ENCODE measurements at regions not wholly inside any gene's neighbourhood (a gene's known extent, or its start where the extent isn't known, plus 50 kb on each side); places are given as distances from the start of the nearest gene placed in this dataset.
A peak's percentile ranks its signal among the peaks of the same experiment; 100 is the strongest.

GRCh38 chr6:56005426-56005825 lies 130.0 kb upstream of the BMP5 start:
- no peak for DNase-seq

DNA sequence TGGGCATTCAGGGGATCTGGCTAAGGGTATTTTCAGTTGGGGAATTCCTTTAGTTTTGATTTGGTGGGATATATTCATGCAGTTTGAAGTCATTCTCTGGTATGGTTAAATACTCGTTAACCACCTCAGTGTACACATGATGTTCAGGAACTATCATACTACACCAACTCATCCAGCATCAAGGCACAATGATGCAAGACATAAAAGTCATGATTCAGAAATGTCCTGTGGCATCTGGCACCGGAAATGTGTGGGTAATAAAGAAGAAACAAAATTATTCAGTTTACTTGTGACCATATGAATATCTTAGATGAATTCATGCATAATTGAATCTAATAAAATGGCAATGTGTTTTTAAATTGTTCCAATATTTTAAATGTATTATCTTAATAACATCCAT lies 129.0 kb upstream of the BMP5 start:
- no peak for DNase-seq

DNA sequence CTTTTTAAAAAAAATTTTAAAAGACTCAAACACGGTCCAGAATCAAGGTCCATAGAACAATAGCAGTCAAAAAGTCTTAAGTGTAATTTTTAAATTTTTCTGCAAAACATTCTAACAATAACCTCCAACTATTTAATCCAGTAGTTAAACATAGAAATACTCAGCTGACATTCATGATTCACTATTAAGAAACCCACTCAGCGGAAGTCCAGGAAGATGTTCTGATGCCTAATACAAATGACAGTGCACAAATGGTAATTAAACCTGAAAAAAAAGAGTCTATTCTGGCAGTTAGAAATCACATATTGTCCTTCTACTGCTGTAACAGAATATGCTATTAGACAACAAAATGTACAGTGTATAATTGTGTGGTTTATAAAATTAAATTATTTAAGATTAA lies 128.2 kb upstream of the BMP5 start:
- no peak for DNase-seq

- no peak for DNase-seq
These were observed 126.9 kb upstream of the BMP5 start for GRCh38 chr6:56002336-56002735.

- DNase-seq: no peak
These were observed 123.2 kb upstream of the BMP5 start for GRCh38 chr6:55998576-55998975.

DNA sequence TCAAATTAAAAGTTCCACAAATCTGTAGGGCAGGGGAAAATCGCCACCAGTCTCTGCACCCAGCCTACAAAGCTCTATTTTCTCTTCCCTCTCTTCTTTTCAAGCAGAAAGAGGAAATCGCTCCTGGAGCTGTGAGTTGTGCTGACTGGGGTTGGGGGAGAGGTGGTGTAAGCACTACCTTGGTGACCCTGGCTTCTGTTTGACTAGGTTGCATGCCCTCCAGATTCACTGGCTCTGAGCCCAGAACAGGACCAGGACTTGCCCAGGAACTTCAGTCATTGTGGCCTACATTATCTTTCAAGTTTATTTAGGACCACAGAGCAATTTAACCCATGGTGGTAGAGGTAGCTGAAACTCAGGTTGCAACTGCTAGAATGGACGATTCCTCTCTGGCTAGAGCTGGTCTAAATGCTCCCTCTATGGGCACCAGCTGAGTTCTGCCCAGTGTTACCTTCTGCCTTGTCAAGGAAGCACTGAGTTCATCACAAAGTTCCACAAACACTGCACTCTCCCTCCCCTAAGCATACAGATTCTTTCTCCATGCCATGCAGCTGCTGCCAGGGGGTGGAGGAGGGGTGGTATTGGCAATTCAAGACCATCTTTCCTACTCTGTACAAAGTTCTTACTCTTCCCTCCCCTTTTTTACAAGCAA lies 122.0 kb upstream of the BMP5 start:
- no peak for DNase-seq

DNA sequence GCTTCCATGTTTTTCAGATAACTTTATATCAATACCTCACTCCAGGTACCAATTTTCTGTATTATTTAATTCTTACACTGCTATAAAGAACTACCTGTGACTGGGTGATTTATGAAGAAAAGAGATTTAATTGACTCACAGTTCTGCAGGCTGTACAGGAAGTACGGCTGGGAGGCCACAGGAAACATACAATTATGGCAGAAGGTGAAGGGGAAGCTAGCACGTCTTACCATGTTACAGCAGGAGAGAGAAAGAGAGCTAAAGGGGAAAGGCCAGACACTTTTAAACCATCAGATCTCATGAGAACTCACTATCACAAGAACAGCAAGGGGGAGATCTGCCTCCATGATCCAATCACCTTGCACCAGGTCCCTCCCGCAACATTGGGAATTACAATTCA lies 119.1 kb upstream of the BMP5 start:
- DNase-seq: no peak

- no peak for DNase-seq
These were observed 118.0 kb upstream of the BMP5 start for GRCh38 chr6:55993418-55993817.

DNA sequence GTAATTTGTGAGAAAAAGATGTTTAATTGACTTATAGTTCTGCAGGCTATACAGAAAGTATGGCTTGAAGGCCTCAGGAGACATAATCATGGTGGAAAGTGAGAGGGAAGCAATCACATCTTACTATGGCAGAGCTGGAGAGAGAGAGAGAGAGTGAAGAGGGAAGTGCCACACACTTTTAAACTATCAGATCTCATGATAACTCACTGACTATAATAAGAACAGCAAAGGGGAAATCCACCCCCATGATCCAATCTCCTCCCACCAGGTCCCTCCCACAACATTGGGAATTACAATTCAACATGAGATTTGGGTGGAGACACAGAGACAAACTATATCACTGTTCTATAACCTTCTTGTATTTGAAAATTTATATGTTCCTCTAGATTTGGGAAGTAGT lies 117.2 kb upstream of the BMP5 start:
- DNase-seq: no peak

- DNase-seq: no peak
These were observed 109.9 kb upstream of the BMP5 start for GRCh38 chr6:55985309-55985708.

DNA sequence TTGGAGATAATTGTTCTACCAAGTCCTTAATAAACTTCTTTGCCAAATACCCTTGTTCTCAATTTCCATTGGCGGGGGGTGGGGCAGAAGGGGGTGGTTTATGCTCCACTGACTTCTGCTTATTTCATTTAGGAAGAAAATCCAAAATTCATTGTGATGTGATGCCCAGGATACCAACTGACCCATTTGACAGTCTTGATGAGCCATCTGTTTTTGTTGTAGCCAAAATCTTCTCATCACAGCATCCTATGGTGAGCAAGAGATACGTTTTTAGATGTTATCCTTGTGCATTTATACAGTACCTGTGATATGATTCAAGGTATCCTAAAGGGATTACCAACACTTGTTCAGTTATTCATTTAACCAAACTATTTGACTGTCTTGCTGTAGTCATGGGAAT lies 108.5 kb upstream of the BMP5 start:
- no peak for DNase-seq

DNA sequence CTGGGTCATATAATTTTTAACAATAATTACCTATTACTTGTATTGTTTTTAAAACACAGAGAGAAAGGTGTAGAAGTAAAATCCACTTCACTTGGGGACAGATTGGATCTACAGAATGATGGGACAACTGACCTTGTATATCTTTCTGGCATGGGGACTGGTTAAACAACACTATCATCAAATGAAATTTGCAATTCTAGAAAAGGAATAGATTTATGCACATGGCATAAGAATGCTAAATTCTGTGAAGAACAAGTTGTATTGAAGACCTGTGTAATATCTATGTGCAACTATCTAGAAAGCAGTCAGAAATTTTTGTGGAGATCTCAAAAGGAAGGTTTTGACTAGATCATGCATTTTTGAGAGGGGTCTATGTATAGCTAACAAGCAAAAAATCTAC lies 106.3 kb upstream of the BMP5 start:
- no peak for DNase-seq

DNA sequence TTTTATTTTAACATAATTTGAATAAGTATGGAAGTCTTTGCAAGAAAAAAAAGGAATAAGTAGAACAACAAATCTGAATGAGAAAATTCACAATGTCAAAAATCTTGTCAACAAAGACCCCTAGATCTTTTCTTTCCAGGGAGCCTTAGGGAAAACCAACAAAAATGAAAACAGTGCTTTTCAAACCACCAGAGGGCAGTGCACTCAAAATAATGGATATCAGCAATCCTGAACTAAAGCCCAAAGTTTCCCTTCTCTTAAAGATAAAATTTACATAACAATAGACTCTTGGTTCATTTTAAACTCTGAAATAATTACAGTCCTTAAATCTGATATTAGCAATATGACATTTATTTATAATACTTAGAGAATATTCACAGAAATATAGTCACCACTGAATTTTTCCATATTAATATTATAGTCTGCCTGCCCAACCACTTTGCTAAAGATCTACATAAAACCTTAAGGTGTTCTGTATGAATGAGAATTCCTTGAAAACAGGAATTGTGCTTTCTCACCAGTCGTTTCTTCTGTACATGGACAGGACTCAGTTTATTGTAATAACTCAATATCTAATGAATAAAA lies 105.3 kb upstream of the BMP5 start:
- DNase-seq: peak; percentile 39 to 54

- no peak for DNase-seq
These were observed 104.1 kb upstream of the BMP5 start for GRCh38 chr6:55979526-55979925.

DNA sequence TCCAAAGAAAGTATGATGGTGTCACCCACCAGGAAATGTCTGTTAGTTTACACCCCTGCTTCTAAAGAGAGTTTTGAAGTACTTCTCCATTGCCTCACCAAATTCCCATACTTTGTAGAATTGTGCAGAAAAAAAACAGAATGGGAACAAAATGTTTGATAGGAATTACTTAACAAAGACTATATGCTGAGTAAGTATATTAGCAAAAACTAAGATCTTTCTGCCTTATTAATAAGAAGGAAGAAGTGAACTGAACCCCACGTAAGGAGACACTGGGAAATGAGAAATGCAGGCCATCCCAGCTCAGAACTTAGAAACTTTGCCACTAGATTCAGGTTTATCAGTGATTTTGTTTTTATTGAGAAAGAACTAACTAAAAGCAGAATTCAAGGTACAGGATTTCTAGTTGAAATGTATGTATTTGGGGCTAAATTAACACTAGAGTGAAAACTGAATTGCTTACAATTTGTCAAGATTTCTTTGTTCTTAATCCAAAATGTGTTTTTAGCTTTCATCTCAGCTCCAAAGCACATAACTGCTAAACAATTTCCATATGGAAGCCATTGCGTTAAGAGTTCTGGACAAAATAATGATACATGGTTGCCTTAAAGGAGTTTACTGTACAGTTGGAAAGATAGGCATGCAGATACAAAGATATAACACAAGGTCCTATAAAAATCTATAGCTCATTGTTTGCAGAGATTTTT lies 102.7 kb upstream of the BMP5 start:
- DNase-seq: no peak

GRCh38 chr6:55974688-55975087 lies 99.3 kb upstream of the BMP5 start:
- no peak for DNase-seq

- DNase-seq: no peak
These were observed 96.7 kb upstream of the BMP5 start for GRCh38 chr6:55972091-55972490.

DNA sequence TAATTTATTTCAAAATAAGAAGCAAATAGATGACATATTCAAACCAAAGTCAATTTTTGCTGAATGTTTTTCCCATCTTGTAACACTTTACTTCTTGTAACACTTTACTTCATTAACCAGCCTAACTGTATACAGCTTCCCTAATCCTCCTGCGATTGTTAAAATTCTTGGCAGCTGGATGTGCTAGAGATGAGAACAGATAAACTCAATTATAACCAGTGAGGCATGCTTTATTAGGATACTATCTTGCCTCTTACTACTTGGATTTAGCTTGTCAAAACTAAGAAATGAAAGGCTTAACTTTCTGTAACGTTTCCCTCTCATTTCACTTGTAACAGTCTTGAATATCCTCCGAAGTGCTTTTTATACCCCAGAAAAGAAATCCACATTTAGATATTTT lies 94.1 kb upstream of the BMP5 start:
- DNase-seq: no peak

DNA sequence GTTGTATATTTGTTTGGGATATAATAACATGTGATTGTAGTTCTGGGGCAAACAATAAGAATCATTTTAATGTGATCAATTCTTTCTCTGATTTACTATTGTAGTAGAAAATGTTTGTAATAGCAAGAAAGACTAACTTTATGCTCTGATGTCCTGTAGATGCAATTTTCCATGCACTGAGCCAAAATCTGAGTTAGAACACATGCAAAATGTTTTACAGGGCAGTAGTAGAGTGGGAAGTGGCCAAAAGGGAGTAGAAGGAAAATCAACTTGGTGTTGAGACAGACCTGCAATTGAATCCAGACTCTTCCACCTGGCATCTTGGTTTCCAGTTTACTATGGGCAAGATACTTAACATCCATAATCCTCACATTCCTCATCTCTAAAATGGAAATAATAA lies 93.5 kb upstream of the BMP5 start:
- peak in 1 of 2 donors; percentile 28 for DNase-seq

GRCh38 chr6:55964136-55964535 lies 88.7 kb upstream of the BMP5 start:
- DNase-seq: no peak

DNA sequence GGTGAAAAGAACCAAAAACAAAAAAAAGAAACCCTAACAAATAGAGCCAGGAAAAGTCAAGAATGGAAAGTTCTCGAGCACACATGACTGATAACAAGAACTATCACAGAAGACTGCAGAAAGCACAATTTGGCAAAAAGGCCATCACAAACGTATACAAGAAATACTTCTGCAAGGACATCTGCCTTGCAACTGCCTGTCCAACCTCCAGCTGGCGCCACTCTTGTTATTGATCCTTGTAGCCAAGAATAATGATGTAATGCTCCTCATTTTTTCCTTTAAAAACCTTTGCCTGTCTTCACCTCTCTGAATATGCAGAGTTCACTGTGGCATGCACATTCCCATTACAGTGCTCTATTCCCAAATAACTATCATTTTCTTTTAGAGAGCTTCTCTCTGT lies 87.9 kb upstream of the BMP5 start:
- DNase-seq: no peak

DNA sequence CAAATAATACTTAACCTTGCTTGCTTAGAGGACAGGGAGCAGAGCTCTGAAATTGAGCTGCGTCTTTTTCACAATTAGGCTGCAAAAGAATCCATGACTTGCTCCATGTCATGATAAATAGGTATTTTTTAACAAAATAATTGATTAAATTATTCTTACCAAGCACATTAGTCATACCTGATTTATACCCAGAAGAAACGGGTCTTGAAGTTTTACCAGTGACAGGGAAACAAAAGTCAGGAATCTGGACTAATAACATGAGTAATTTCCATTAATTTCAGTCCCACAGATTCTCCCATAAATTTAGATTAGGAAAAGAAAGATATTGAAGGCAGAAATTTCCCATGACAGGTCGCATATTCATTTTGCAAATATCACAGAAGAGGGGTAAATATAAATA lies 85.0 kb upstream of the BMP5 start:
- DNase-seq: no peak

GRCh38 chr6:55958790-55959189 lies 83.4 kb upstream of the BMP5 start:
- DNase-seq: no peak

DNA sequence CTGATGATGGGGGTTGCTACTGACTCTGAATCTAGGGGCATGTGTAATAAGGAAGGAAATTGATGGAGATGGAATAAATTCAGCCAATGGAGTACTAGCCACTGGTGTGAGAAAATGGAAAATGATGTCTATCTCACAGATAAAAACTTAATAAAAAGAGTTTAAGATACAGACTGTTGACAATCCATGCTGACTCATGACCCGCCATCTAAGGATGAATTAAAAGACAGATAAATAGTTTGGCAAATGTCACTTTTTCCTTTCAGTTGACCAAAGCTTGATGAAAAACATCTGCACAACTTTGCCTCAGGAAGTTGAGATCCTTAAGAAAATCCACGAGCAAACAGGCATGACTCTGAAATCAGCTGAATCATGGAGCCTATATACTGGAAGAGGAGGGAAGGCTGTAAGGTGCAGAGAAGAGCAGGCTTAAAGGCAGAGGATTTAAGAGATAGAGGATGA lies 82.6 kb upstream of the BMP5 start:
- no peak for DNase-seq

Data from right lung (tissue), 2 donors.